CD4-positive, alpha-beta T cell treated with Interleukin-4 for 4 hours (primary cell): ENCODE measurements at regions not wholly inside any gene's neighbourhood (a gene's known extent, or its start where the extent isn't known, plus 50 kb on each side); places are given as distances from the start of the nearest gene placed in this dataset.

Experiments used
- DNase-seq: peaks from one replicate; pipeline ENCODE4 v3.0.0-alpha.2; 2020

DNA sequence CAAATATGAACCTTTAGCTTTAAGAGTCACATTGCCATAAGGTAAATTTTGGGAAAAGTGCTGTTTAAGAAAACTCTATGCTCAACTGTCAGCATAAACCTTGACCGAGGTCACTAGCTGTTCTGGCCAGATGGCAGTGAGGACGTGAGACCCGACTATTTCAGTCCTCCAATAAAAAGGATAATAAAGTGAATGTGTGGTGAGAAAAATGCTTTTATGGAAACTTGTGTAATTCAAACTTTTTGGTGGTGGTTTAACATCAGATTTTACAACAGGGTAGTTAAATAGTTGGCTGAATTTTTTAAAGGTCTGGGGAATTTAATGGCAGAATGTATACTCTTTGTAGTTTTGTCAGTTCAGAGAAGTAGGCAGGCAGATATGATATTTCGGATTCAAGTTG is 391.1 kb downstream of the PMP22 start:
- no peak for DNase-seq

GRCh38 chr17:14873540-14873939 is 391.6 kb downstream of the PMP22 start:
- DNase-seq, result no peak

GRCh38 chr17:14871921-14872320 is 393.2 kb downstream of the PMP22 start:
- DNase-seq, result no peak

- no peak for DNase-seq
Measured at GRCh38 chr17:14866266-14866665, 398.9 kb downstream of the PMP22 start.

DNA sequence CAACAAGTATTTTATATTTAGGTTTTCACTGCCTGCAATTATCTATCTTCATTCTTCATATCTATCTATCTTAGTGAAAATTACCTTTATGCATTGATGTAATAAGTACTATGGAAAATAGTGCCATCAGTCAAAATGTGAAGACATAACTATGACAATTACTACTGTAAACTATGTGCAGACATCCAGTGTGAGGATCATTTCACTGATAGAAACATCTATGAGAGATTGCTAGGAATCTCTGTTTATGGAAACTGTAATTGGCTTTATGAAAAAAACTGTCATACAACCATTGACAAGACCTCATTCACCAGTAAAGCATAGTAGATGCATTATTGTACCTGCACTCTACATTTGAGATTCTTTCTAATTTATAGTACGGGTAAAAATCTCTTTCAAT is 401.0 kb downstream of the PMP22 start:
- no peak for DNase-seq

DNA sequence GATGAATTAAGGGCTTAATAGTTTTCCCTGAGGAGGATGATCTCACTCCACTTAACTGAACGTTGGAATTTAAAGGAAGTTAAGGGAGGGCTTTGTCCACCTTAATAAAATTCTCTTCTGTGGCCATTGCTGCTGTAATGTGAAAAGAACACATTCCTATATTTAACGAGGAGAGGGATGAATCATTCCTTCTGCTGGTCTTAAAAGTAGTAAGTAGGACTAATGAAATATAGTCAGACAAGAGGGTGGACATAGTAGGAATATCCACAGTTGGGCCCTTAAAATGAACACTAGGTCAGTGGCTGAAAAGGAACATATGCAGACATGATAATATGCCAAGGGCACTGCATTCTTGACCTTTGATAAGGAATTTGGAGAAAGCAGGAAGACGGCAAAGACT is 405.6 kb downstream of the PMP22 start:
- no peak for DNase-seq

GRCh38 chr17:14856176-14856575 is 408.9 kb downstream of the PMP22 start:
- no peak for DNase-seq

GRCh38 chr17:14854691-14855090 is 410.4 kb downstream of the PMP22 start:
- no peak for DNase-seq

DNA sequence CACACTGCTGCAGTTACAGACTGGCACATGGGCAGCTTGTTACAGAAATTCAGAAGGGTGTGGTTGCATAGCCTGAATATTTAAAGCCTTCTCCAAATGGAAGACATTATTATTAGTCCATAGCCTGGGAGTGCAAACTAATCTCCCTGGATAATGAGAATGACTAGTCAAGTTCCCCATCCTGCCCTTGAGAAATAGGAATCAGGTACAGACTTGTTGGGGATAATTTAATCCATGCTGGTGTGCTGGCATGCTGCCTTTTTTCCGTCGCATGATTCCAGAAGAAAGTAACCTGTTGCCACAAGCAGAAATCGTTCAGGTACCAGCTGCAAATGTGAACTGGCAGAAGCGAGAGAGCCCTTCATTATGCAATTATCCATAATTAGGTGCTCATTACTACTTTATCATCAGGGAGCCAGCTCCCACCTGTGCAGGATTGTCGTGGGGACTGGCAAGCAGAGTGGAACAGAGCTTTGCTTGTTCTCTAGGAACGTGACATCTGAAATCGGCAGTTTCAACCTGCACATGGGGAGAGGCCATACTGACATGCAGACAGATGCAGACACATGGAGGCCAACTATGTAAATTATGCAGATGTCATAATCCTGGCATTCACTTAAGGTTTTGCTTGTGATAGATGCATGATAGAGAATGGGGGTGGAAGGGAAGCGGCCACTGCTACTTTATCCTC is 419.4 kb downstream of the PMP22 start:
- DNase-seq, result no peak

DNA sequence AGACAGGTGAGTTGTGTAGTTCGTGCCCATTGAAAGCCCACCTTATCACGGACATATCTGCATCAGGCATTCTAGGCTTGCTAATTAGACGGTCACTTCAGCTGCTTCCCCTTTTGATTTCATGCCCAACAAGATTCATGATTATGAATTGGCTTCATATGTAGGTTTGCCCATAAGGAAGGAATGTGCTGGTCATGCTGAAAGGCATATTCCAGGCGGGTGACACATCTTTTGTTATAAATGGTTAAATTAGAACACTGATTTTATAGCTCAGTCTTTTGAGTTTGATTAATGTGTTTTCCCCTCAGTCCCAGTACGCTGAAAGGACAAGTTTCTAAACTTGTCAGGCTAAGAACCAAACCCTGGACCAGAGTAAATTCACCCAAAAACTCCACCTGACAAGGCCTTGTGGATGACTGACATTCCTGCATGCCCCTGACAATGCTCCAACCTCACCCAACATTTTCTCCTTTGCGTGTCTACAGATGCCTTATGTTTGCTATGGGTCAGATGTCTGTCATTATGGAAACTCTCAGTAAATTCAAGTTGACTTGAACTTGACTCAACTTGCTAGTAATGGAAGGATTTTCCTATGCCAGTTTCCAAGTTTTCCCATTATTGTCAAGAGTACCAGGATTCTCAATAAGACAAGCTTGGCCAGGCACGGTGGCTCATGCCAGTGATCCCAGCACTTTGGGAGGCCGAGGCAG is 421.9 kb downstream of the PMP22 start:
- DNase-seq, result no peak

DNA sequence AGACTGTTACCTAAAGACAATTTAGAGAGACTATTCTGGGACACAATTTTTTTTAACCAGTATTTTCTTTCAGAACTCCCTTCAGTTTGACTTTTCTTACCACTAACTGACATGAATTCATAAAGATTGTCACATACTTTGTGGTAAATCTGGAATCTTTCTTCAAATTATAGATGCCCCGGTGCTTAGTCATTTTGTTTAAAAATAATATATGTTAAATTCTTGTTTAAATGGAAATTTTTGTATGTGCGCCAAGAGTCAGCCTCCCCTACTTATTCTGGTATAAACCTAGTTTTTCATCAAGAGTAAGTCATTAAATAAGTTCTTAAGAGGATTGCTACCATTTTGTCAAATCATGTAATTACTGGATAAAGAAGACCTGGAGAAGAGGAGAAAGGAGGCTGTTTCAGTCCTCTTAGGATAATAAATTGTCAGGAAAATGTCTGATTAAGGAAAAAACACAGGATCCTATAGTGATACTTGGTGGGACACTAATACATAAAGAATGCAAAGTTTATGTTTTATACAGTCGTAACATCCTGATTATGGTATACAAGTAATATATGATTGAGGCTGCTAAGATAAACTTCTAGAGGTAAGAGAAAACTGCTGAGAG is 424.4 kb downstream of the PMP22 start:
- no peak for DNase-seq

- DNase-seq, result no peak
Measured at GRCh38 chr17:14838567-14838966, 426.6 kb downstream of the PMP22 start.

GRCh38 chr17:14833201-14833785 is 431.8 kb downstream of the PMP22 start:
- no peak for DNase-seq

GRCh38 chr17:14831491-14831890 is 433.6 kb downstream of the PMP22 start:
- no peak for DNase-seq

DNA sequence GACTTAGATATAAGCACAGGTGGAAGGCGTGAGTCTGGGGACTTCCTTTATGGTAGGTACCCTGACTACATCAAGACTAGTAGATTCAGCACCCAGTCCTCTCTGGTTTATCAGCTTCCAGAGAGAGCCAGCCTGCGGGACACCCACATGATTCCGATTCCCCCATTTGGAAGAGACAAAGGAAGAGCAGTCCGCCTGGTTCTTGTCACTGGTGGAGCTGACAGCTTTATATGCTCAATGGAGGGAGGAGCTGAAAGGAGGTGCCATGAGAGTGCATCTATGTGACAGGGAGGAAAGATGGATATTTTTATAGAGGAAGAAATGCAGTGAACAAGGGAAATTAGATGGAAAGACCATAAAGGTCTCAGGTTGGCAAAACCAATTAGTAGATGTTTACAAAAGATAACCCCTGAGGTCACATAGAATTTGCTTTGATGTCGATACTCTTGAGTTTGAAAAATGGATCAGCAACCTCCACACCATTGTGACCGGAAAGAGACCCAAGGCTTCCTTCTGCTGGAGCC is 437.7 kb downstream of the PMP22 start:
- no peak for DNase-seq

DNA sequence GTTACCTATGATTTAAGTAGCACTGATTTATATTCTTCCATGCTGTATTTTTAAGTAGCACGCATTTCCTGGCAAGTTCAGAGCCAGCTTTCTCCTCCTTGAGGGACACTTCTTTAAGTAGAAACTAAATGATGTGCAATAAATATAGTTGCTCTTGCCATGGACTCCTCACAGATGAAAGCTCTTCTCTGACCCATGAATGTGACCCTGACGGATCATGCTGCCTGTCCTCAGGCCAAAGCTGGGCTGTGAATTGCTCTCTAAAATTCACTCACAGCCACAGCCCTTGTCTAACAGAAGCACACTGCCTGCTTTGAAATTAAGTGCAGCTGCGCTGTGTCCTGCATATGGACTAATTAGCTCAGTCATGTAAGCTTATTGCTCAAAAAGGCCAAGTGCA is 438.8 kb downstream of the PMP22 start:
- no peak for DNase-seq

DNA sequence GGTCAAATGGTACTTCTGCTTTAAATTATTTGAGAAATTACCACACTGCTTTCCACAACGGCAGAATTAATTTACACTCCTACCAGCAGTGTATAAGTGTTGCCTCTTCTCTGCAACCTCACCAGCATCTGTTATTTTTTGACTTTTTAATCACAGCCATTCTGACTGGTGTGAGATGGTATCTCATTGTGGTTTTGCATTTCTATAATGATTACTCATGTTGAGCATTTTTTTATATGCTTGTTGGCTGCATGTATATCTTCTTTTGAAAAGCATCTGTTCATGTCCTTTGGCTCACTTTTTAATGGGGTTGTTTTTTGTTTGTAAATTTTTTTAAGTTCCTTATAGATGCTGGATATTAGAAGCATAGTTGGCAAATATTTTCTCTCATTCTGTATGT is 446.7 kb downstream of the PMP22 start:
- DNase-seq, result no peak

DNA sequence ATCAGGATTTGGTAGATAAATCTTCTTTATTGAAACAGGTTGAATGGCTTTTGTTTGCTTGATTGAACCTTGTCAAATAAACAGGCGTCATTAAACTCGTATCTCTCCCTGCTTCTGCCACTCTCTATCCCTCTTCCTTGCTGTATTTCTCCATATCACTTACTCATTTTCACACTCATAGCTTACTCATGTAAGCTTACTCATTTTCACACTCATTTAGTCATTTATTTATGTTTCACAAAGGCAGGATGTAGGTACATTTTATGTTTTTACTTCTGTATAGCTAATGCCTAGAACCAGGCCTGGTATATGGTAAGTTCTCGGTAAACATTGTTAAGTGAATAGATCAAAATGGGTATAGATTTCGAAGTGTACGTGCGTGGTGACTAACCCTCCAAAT is 450.0 kb downstream of the PMP22 start:
- DNase-seq, result no peak

- DNase-seq, result peak; percentile 7
Measured at GRCh38 chr17:14813649-14814370, 451.3 kb downstream of the PMP22 start.

DNA sequence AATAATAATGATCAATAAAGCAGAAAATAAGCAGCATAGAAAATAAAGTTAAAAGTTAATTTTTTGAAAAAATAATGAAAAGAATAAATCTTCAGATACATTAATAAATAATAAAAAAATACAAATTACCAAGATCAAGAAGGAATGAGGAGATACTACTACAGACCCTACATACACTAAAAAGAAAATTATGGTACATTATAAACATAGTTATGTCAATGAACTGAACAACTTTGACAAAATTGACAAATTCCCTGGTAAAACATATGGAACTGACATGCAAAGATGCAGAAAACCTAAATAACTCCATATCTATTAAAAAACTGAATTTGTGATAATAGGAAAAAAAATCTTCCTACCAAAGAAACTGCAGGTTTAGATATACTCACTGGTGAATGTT is 456.7 kb downstream of the PMP22 start:
- no peak for DNase-seq

- no peak for DNase-seq
Measured at GRCh38 chr17:14805348-14805747, 459.8 kb downstream of the PMP22 start.

- DNase-seq, result no peak
Measured at GRCh38 chr17:14803826-14804225, 461.3 kb downstream of the PMP22 start.

- no peak for DNase-seq
Measured at GRCh38 chr17:14797801-14798200, 467.3 kb downstream of the PMP22 start.
